Duodenal mucosa (tissue), 2 donors: ENCODE measurements at regions not wholly inside any gene's neighbourhood (a gene's known extent, or its start where the extent isn't known, plus 50 kb on each side); places are given as distances from the start of the nearest gene placed in this dataset.
"Not testable (repeated sequence)": the region's sequence is repeated elsewhere in the genome, so short reads cannot be mapped to it uniquely, and the experiment has no call there.

Source experiments
- H3K27ac ChIP-seq: one replicate; pipeline ENCODE4 v1.7.0; 2013; ENCODE audit warnings: low read depth, low read length
- H3K27me3 ChIP-seq, 2 donors: one replicate each; pipeline ENCODE4 v1.7.0; 2013; ENCODE audit warnings: low read length in 2 of 2, control low read depth in 1 of 2; ENCODE audit not compliant: insufficient read depth in 2 of 2, control insufficient read depth in 1 of 2
- H3K36me3 ChIP-seq, 2 donors: one replicate each; pipeline ENCODE4 v1.7.0; 2013; ENCODE audit warnings: low read length in 2 of 2, control low read depth in 1 of 2; ENCODE audit not compliant: insufficient read depth in 2 of 2, control insufficient read depth in 1 of 2
- H3K4me1 ChIP-seq, 2 donors: one replicate each; pipeline ENCODE4 v1.7.0; 2013; ENCODE audit warnings: low read length in 2 of 2, control low read depth in 1 of 2; ENCODE audit not compliant: insufficient read depth in 2 of 2, control insufficient read depth in 1 of 2
- H3K4me3 ChIP-seq, 2 donors: one replicate each; pipeline ENCODE4 v1.7.0; 2013; ENCODE audit warnings: low read length in 2 of 2, low read depth in 1 of 2
- H3K9ac ChIP-seq, 2 donors: one replicate each; pipeline ENCODE4 v1.7.0; 2013; ENCODE audit warnings: low read length in 2 of 2, low read depth in 1 of 2
- H3K9me3 ChIP-seq, 2 donors: one replicate each; pipeline ENCODE4 v1.7.0; 2013; ENCODE audit warnings: low read length in 2 of 2, control low read depth in 1 of 2; ENCODE audit not compliant: control insufficient read depth in 1 of 2

DNA sequence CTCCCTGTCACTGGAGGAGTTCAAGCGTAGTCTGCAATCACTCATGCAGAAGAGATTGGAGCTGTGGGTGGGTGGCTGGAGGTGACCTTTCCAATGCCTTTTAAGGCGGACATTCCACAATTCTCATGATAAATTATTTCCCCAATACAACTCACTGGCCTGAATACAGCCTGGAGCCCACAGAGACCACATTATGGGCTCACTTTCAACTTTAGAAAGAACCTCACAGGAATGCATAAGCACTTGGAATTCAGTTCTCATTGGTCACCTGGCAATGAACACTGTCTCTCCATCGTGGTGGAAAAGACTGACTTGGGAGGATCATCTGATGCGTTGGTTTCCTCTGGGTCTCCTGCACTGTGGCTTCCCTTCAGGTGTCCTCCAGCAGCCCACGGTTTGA, 151.8 kb upstream of the KCND3 start:
- H3K27me3 ChIP-seq: peaks cover 3 to 6% of the 10 kb centered on the region in 2 donors
- H3K9ac ChIP-seq: no peak overlapping the region
- H3K9me3 ChIP-seq: no peaks in the 10 kb centered on the region
- H3K27ac ChIP-seq: no peak overlapping the region
- no peaks in the 10 kb centered on the region for H3K4me1 ChIP-seq
- no peaks in the 10 kb centered on the region for H3K36me3 ChIP-seq
- no peak overlapping the region for H3K4me3 ChIP-seq

DNA sequence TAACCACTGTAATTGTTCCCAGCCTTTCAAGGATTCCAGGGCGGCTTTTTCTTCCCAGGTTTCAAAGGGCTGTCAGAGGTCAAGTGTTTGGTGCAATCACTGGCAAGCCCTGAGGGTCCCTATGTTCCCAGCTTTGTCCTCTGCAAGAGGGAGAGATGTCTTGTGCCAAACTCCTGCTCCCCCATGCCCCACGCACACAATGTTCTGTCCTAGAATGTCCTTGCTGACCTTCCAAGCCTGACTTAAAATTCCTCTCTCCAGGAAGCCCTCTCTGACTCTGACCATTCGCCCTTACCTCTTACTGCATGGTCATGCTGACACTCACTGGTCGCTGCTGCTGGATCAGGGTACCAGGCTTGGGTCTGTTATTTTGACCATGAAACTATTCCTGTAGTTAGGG, 152.5 kb upstream of the KCND3 start:
- Histone ChIP-seq H3K27ac (no peak overlapping the region), H3K9me3 (no peaks in the 10 kb centered on the region), H3K36me3 (no peaks in the 10 kb centered on the region), H3K4me3 (no peak overlapping the region), H3K4me1 (no peaks in the 10 kb centered on the region), H3K9ac (no peak overlapping the region), H3K27me3 (peaks cover 3 to 6% of the 10 kb centered on the region in 2 donors)

DNA sequence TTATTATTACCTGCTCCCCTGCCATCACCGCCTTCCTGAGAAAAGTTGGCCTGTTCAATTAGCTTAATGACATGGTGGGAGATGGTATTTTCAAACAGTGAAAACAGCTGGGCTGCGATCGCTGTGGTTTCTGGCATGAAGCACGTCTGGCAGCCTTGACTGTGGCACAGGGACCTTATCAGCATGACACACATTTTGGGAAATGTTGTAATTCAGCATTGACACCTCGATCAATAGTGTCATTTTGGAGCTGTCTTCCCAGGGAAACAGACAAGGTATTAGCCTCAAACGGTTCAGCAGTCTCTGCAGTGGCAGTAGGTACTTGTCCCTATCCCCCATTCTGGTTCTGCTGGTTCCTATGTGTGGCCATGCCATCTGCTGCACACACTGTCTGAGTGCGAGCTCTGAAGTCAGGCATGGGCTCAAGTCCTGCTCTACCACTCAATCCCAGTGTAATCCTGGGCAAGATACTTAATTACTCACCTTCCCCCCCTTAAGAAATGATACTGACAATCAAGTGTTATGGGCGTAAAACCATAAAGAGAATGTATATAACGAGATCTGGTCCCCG, 154.5 kb upstream of the KCND3 start:
- H3K27ac ChIP-seq: no peak overlapping the region
- no peaks in the 10 kb centered on the region for H3K9me3 ChIP-seq
- H3K36me3 ChIP-seq: no peaks in the 10 kb centered on the region
- no peaks in the 10 kb centered on the region for H3K4me1 ChIP-seq
- H3K4me3 ChIP-seq: no peak overlapping the region
- H3K9ac ChIP-seq: no peak overlapping the region
- H3K27me3 ChIP-seq: peaks cover 3 to 6% of the 10 kb centered on the region in 2 donors

DNA sequence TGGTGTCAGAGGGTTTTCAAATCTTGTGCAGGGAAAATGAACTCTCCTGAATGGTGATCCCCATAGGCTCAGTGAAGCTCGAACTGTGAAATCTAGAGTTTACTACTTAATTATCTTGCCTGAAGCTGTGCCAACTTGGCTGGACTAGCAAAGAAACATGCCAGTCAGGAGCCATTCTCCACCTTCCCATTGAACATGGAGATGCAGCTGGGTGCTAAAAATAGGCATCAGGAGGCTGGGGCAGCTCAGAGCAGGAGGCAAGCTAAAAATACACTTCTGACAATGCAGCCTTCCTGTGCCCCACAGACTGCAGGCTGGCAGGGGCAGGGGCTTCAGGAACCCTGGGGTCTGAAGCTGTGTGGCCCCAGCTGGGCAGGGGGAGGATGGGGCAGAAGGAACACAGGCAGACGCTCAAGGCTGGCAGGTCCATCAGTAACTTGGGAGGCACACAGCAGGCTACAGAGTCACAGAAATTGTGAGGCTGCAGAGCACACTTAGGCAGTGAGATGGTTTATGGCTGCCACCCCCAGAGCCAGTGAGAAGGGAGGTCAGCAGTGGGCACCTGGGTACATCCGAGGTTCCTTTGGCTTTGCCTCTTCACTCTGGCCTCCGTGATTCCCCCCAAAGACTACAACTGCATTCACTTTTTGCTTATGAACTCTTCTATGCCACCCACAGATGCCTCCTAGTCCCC, 155.4 kb upstream of the KCND3 start:
- no peak overlapping the region for H3K4me3 ChIP-seq
- H3K9me3 ChIP-seq: peaks cover 0 to 4% of the 10 kb centered on the region in 2 donors
- no peak overlapping the region for H3K9ac ChIP-seq
- H3K27me3 ChIP-seq: peaks cover 3 to 6% of the 10 kb centered on the region in 2 donors
- no peak overlapping the region for H3K27ac ChIP-seq
- H3K36me3 ChIP-seq: no peaks in the 10 kb centered on the region
- H3K4me1 ChIP-seq: no peaks in the 10 kb centered on the region

DNA sequence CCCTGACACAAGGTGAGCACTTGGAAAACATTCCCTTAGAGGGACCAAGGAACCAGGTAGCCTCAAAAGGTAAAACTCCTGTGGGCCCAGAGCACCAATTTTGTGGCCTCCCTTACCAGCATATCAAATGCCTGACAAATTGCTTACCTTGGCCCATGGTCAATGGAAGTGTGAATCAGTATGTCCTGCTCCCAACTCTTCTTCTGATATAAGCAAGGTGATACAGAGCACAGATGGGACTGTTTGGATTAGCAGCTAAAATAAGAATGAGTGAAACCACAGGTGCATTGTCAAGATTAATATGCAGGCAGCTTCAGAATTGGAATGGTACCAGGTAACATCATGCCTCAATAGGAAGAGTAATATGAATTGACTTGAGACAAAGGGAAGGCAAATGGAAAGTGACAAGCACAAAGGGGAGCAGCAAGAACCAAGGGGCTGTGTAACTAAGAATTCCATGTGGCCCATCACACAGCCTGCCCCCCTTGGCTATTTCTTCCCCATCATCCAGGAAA, 156.8 kb upstream of the KCND3 start:
- no peaks in the 10 kb centered on the region for H3K36me3 ChIP-seq
- H3K9ac ChIP-seq: no peak overlapping the region
- H3K4me3 ChIP-seq: no peak overlapping the region
- H3K4me1 ChIP-seq: no peaks in the 10 kb centered on the region
- H3K27me3 ChIP-seq: peaks cover 3 to 6% of the 10 kb centered on the region in 2 donors
- H3K9me3 ChIP-seq: peaks cover 0 to 4% of the 10 kb centered on the region in 2 donors
- H3K27ac ChIP-seq: no peak overlapping the region

DNA sequence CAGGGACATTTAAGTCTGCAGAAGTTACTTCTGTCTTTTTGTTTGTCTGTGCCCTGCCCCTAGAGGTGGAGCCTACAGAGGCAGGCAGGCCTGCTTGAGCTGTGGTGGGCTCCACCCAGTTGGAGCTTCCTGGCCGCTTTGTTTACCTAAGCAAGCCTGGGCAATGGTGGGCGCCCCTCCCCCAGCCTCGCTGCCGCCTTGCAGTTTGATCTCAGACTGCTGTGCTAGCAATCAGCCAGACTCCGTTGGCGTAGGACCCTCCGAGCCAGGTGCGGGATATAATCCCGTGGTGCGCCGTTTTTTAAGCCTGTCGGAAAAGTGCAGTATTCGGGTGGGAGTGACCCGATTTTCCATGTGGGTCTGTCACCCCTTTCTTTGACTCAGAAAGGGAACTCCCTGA, 170.7 kb upstream of the KCND3 start:
- H3K9ac ChIP-seq, H3K4me3 ChIP-seq, H3K4me1 ChIP-seq, H3K27me3 ChIP-seq, H3K27ac ChIP-seq, H3K36me3 ChIP-seq, H3K9me3 ChIP-seq: not testable (repeated sequence)

DNA sequence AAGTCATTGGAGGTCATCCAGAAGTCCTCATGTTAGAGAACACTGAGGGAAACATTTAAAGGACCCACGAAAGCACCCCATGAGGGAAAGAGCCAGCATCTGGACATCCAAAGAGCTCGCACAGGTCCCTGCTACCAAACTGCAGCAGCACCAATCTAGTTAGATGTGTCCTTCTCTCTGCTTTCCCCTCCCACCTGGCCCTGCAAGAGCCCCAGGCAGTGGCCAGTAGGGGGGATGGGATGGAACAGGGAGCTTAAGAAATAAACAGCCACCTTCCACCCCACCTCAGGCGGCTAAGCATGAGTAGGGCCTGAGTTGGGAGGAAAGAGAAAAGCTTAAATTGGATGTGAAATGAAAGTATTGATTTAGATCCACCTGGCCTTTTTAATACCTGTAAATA, 175.9 kb upstream of the KCND3 start:
- no peak overlapping the region for H3K27ac ChIP-seq
- no peaks in the 10 kb centered on the region for H3K4me1 ChIP-seq
- no peaks in the 10 kb centered on the region for H3K27me3 ChIP-seq
- H3K9ac ChIP-seq: no peak overlapping the region
- H3K36me3 ChIP-seq: no peaks in the 10 kb centered on the region
- no peaks in the 10 kb centered on the region for H3K9me3 ChIP-seq
- no peak overlapping the region for H3K4me3 ChIP-seq

DNA sequence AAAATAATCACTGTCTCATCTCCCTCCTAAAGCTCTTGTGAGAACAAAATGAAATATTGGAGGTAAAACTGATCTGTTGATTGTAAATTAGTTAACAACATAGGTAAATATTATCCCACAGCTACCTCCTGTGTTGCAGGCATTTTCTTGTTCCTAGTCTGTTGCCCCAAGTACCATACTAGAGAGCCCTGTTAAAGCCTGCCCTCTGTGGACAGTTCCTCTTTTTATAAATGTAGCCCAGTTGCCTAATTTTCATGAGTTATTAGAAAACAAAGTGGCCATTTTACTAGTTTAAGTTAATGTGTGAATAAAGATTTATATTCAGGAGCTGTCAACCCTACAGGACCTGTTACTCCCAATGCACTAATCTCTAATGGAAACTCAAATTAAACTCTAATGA, 180.0 kb upstream of the KCND3 start:
- Histone ChIP-seq H3K4me1 (no peaks in the 10 kb centered on the region), H3K9ac (no peak overlapping the region), H3K9me3 (no peaks in the 10 kb centered on the region), H3K36me3 (no peaks in the 10 kb centered on the region), H3K27me3 (no peaks in the 10 kb centered on the region), H3K4me3 (no peak overlapping the region), H3K27ac (no peak overlapping the region)

DNA sequence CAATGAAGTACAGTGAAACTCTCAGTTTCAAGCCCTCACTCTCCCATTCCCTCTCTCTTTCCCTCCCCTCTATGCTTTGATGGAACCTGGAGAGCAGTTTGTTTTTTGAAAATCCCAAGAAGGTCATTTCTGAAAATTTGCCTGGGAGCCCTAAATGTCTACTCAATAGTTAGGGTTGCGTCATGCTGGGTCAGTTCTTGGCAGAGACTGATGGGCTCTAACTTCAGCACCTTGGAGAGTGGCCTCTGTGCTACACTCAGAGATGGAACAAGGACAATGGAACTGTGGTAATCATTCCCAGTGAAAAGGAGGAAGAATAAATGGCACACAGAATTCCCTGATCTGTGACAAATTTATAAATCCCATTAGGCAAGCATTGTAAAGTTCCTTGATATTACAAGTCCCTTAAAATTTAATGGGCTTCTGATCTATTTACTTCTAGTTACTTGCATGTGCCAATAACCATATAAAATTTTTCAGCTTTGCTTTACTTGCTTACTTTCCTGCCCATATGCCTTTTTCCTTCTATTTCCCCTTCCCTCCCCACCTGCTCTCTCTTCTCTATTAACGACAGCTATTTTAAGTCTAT, 182.9 kb upstream of the KCND3 start:
- Histone ChIP-seq H3K4me1 (no peaks in the 10 kb centered on the region), H3K4me3 (no peak overlapping the region), H3K9ac (no peak overlapping the region), H3K36me3 (no peaks in the 10 kb centered on the region), H3K9me3 (no peaks in the 10 kb centered on the region), H3K27me3 (no peaks in the 10 kb centered on the region), H3K27ac (no peak overlapping the region)

DNA sequence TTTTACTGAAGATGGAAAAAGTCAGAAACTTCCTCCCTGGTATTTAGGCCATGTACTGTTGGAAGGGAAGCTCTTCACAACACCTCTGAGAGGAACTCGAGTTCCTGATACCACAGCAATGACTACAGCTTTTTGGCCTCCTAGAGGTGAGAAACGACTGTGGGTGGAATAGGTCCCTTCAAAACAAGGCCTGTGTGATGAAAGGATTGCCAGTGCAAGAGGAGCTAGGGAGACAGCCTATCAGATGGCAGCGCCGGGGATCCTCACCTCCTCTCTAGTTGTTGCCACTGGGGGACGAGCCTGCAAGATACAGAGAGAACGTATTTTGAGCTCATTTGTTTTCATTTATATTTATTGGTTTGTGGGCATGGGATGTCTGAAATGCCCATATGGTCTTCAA, 187.8 kb upstream of the KCND3 start:
- H3K27me3 ChIP-seq: no peaks in the 10 kb centered on the region
- no peak overlapping the region for H3K4me3 ChIP-seq

More for the DNA sequence above, 187.8 kb upstream of the KCND3 start:
- no peaks in the 10 kb centered on the region for H3K36me3 ChIP-seq
- no peak overlapping the region for H3K9ac ChIP-seq
- no peaks in the 10 kb centered on the region for H3K9me3 ChIP-seq
- no peaks in the 10 kb centered on the region for H3K4me1 ChIP-seq
- H3K27ac ChIP-seq: no peak overlapping the region
